ENCODE measurements at regions not wholly inside any gene's neighbourhood (a gene's known extent, or its start where the extent isn't known, plus 50 kb on each side); places are given as distances from the start of the nearest gene placed in this dataset.

GRCh38 chr9:11928871-11929321, 764.3 kb upstream of the TYRP1 start:
- DNase-seq (ENCODE audit: low read depth), result no peak

- no peak for DNase-seq (ENCODE audit: low read depth)
Measured at GRCh38 chr9:11931109-11931508, 762.1 kb upstream of the TYRP1 start.

GRCh38 chr9:11931751-11932150, 761.4 kb upstream of the TYRP1 start:
- no peak for DNase-seq (ENCODE audit: low read depth)

GRCh38 chr9:11933926-11934325, 759.3 kb upstream of the TYRP1 start:
- DNase-seq (ENCODE audit: low read depth), result no peak

- no peak for DNase-seq (ENCODE audit: low read depth)
Measured at GRCh38 chr9:11946531-11946930, 746.7 kb upstream of the TYRP1 start.

GRCh38 chr9:11962327-11962726, 730.9 kb upstream of the TYRP1 start:
- no peak for DNase-seq (ENCODE audit: low read depth)

GRCh38 chr9:11966786-11967185, 726.4 kb upstream of the TYRP1 start:
- no peak for DNase-seq (ENCODE audit: low read depth)

GRCh38 chr9:11968631-11969030, 724.6 kb upstream of the TYRP1 start:
- no peak for DNase-seq (ENCODE audit: low read depth)

GRCh38 chr9:11973011-11973410, 720.2 kb upstream of the TYRP1 start:
- DNase-seq (ENCODE audit: low read depth), result no peak

- no peak for DNase-seq (ENCODE audit: low read depth)
Measured at GRCh38 chr9:11973511-11973910, 719.7 kb upstream of the TYRP1 start.

- no peak for DNase-seq (ENCODE audit: low read depth)
Measured at GRCh38 chr9:11992866-11993265, 700.3 kb upstream of the TYRP1 start.

- no peak for DNase-seq (ENCODE audit: low read depth)
Measured at GRCh38 chr9:12014488-12014887, 678.7 kb upstream of the TYRP1 start.

GRCh38 chr9:12054235-12054634, 639.0 kb upstream of the TYRP1 start:
- no peak for DNase-seq (ENCODE audit: low read depth)

- DNase-seq (ENCODE audit: low read depth), result no peak
Measured at GRCh38 chr9:12056874-12057273, 636.3 kb upstream of the TYRP1 start.

GRCh38 chr9:12060067-12060466, 633.1 kb upstream of the TYRP1 start:
- no peak for DNase-seq (ENCODE audit: low read depth)

GRCh38 chr9:12060811-12061210, 632.4 kb upstream of the TYRP1 start:
- no peak for DNase-seq (ENCODE audit: low read depth)

GRCh38 chr9:12065050-12065449, 628.1 kb upstream of the TYRP1 start:
- no peak for DNase-seq (ENCODE audit: low read depth)

GRCh38 chr9:12065686-12066085, 627.5 kb upstream of the TYRP1 start:
- DNase-seq (ENCODE audit: low read depth), result no peak

- no peak for DNase-seq (ENCODE audit: low read depth)
Measured at GRCh38 chr9:12066455-12067035, 626.6 kb upstream of the TYRP1 start.

- no peak for DNase-seq (ENCODE audit: low read depth)
Measured at GRCh38 chr9:12069366-12069765, 623.8 kb upstream of the TYRP1 start.

- no peak for DNase-seq (ENCODE audit: low read depth)
Measured at GRCh38 chr9:12085399-12085798, 607.8 kb upstream of the TYRP1 start.

GRCh38 chr9:12091865-12092527, 601.2 kb upstream of the TYRP1 start:
- DNase-seq (ENCODE audit: low read depth), result no peak

- no peak for DNase-seq (ENCODE audit: low read depth)
Measured at GRCh38 chr9:12094046-12094445, 599.1 kb upstream of the TYRP1 start.

- no peak for DNase-seq (ENCODE audit: low read depth)
Measured at GRCh38 chr9:12095931-12096330, 597.3 kb upstream of the TYRP1 start.
